GM12878 (cell line): ENCODE measurements at regions not wholly inside any gene's neighbourhood (a gene's known extent, or its start where the extent isn't known, plus 50 kb on each side); places are given as distances from the start of the nearest gene placed in this dataset.

Source experiments
- CTCF ChIP-seq, 3 experiments: IDR thresholded peaks in 2 of 3; conservative IDR thresholded peaks in 1 of 3; 2 replicates each; pipeline ENCODE4 v1.5.1; 2011; ENCODE audit warnings: low read depth in 3 of 3, low read length in 3 of 3, mild to moderate bottlenecking in 3 of 3, control low read depth in 2 of 3, moderate library complexity in 2 of 3, inconsistent platforms in 1 of 3, mixed read lengths in 1 of 3; ENCODE audit not compliant: control insufficient read depth in 2 of 3, insufficient read depth in 1 of 3; ENCODE audit errors: extremely low read depth in 1 of 3
- EP300 ChIP-seq, 2 experiments: fragments of 150-350 bp in 1 of 2; IDR thresholded peaks; 2 replicates each; pipeline ENCODE4 v1.6.1; 2011 to 2012; ENCODE audit warnings: low read depth in 2 of 2, low read length in 2 of 2, borderline replicate concordance in 1 of 2, improper control_type of control experiment in 1 of 2, inconsistent platforms in 1 of 2; ENCODE audit not compliant: control insufficient read depth in 1 of 2
- MXI1 ChIP-seq: fragments of 150-350 bp; IDR thresholded peaks from 2 replicates; pipeline ENCODE4 v1.6.1; 2011; ENCODE audit warnings: low read depth, mild to moderate bottlenecking, inconsistent platforms, low read length, improper control_type of control experiment
- POLR2AphosphoS5 ChIP-seq: IDR thresholded peaks from 2 replicates; pipeline ENCODE4 v1.6.1; 2011; ENCODE audit warnings: mild to moderate bottlenecking, low read length, inconsistent platforms
- TBL1XR1 ChIP-seq: IDR thresholded peaks from 2 replicates; pipeline ENCODE4 v1.6.1; 2012; ENCODE audit warnings: low read depth, low read length, improper control_type of control experiment
- YY1 ChIP-seq: IDR thresholded peaks from 2 replicates; pipeline ENCODE4 v1.6.1; 2011; ENCODE audit warnings: low read depth, mild to moderate bottlenecking, low read length
- TF ChIP-seq, protein P1 (sequence below): fragments of 450-650 bp; IDR thresholded peaks from 2 replicates; pipeline ENCODE4 v1.6.1; 2014; ENCODE audit warnings: mild to moderate bottlenecking

- TF ChIP-seq TBL1XR1 (no peak), EP300 (IDR thresholded peaks at IDR 0.05; ENCODE audit: borderline replicate concordance in 1 of 2, control insufficient read depth in 1 of 2, low read depth in 2 of 2, low read length in 2 of 2) (no peak), POLR2AphosphoS5 (no peak), YY1 (no peak), CTCF (IDR thresholded peaks at IDR 0.05 in 2 of 3, conservative IDR thresholded peaks at IDR 0.05 in 1 of 3; ENCODE audit: control insufficient read depth in 2 of 3, extremely low read depth in 1 of 3, insufficient read depth in 1 of 3, low read depth in 3 of 3, low read length in 3 of 3) (no peak), MXI1 (no peak)
- TF ChIP-seq, protein P1, sequence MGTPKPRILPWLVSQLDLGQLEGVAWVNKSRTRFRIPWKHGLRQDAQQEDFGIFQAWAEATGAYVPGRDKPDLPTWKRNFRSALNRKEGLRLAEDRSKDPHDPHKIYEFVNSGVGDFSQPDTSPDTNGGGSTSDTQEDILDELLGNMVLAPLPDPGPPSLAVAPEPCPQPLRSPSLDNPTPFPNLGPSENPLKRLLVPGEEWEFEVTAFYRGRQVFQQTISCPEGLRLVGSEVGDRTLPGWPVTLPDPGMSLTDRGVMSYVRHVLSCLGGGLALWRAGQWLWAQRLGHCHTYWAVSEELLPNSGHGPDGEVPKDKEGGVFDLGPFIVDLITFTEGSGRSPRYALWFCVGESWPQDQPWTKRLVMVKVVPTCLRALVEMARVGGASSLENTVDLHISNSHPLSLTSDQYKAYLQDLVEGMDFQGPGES, result no peak
Measured at GRCh38 chr15:54990793-54991192, 205.9 kb downstream of the RSL24D1 start.
